OCI-LY7 (cell line): ENCODE measurements at regions not wholly inside any gene's neighbourhood (a gene's known extent, or its start where the extent isn't known, plus 50 kb on each side); places are given as distances from the start of the nearest gene placed in this dataset.

ENCODE experiments used
- BruUV-seq: library from RNA; stranded (reverse); fragments of 400-500 nt; replicated peaks from 2 replicates; lab custom pipeline; 2021; lab: Mats Ljungman, UMichigan
- CTCF ChIA-PET: fragments of 300-600 bp; sonication (Branson Sonifier 250); formaldehyde crosslinking; loops from one replicate; lab custom pipeline; 2022; ENCODE audit warnings: antibody characterized with exemption; ENCODE audit not compliant: unreplicated experiment; lab: Charles Lee
- POLR2A ChIA-PET: fragments of 300-600 bp; sonication (Branson Sonifier 250); formaldehyde crosslinking; loops from one replicate; lab custom pipeline; 2022; ENCODE audit warnings: antibody characterized with exemption; lab: Charles Lee
- DNase-seq: peaks from one replicate; pipeline ENCODE4 v3.0.0-alpha.2; 2015; ENCODE audit warnings: low spot score
- H2AFZ ChIP-seq: fragments of 200-600 bp; sonication (generic), shearing (Covaris generic); 2 replicates; pipeline ENCODE4 v1.6.1; 2014; ENCODE audit warnings: mild to moderate bottlenecking, antibody characterized with exemption, low read length, moderate library complexity
- H3K27ac ChIP-seq: fragments of 200-600 bp; sonication (generic); 2 replicates; pipeline ENCODE4 v1.5.1; 2014; ENCODE audit warnings: mixed run types, low read depth, mild to moderate bottlenecking, moderate library complexity, low read length, inconsistent platforms; ENCODE audit not compliant: poor library complexity, severe bottlenecking
- H3K36me3 ChIP-seq: fragments of 200-600 bp; sonication (generic); 2 replicates; pipeline ENCODE4 v1.6.1; 2014; ENCODE audit warnings: mild to moderate bottlenecking, antibody characterized with exemption, low read length, moderate library complexity, mixed read lengths; ENCODE audit not compliant: insufficient read depth
- H3K4me1 ChIP-seq: fragments of 200-600 bp; sonication (generic); 2 replicates; pipeline ENCODE4 v1.5.1; 2014; ENCODE audit warnings: mild to moderate bottlenecking, low read length; ENCODE audit not compliant: insufficient read depth, poor library complexity, severe bottlenecking
- H3K4me2 ChIP-seq: fragments of 200-600 bp; sonication (generic); 2 replicates; pipeline ENCODE4 v1.6.1; 2014; ENCODE audit warnings: mild to moderate bottlenecking, low read length
- H3K4me3 ChIP-seq: fragments of 200-600 bp; sonication (generic); 2 replicates; pipeline ENCODE4 v1.5.1; 2014; ENCODE audit warnings: mild to moderate bottlenecking, low read depth, low read length; ENCODE audit not compliant: poor library complexity, severe bottlenecking
- H3K79me2 ChIP-seq: fragments of 200-600 bp; sonication (generic); 2 replicates; pipeline ENCODE4 v1.6.1; 2016; ENCODE audit warnings: low read depth, mild to moderate bottlenecking, low read length, moderate library complexity, mixed read lengths; ENCODE audit not compliant: insufficient read depth
- H3K9me2 ChIP-seq: fragments of 200-600 bp; sonication (generic); 2 replicates; pipeline ENCODE4 v1.6.1; 2016; ENCODE audit warnings: mild to moderate bottlenecking, low read length, mixed read lengths; ENCODE audit not compliant: insufficient read depth
- H3K9me3 ChIP-seq: fragments of 200-600 bp; sonication (generic); 2 replicates; pipeline ENCODE4 v1.6.1; 2014; ENCODE audit warnings: mild to moderate bottlenecking, mixed run types, low read length, mixed read lengths
- H4K20me1 ChIP-seq: fragments of 200-600 bp; sonication (generic); 2 replicates; pipeline ENCODE4 v1.6.1; 2014; ENCODE audit warnings: mild to moderate bottlenecking, antibody characterized with exemption, low read length, moderate library complexity, mixed read lengths; ENCODE audit not compliant: insufficient read depth
- CTCF ChIP-seq: fragments of 200-600 bp; sonication (generic); conservative IDR thresholded peaks from 2 replicates; pipeline ENCODE4 v1.5.1; 2014; ENCODE audit warnings: mild to moderate bottlenecking, antibody characterized with exemption, low read length, moderate library complexity, mixed read lengths
- EZH2phosphoT487 ChIP-seq: fragments of 200-600 bp; sonication (generic); IDR thresholded peaks from 2 replicates; pipeline ENCODE4 v1.6.1; 2018; ENCODE audit warnings: low read depth, borderline replicate concordance, mild to moderate bottlenecking, mixed run types, antibody characterized with exemption, low read length, moderate library complexity, mixed read lengths
- intact Hi-C: fragments of 100-400 bp; cut with micrococcal nuclease; formaldehyde crosslinking; loops from one replicate; pipeline ENCODE4 v1.10.0; 2022; ENCODE audit not compliant: unreplicated experiment

GRCh38 chr10:16119445-16119844 is 259.1 kb upstream of the MINDY3 start:
- no peaks in the 10 kb centered on the region for H3K79me2 ChIP-seq
- no peaks in the 10 kb centered on the region for H3K9me3 ChIP-seq
- DNase-seq = no peak
- CTCF ChIA-PET = no interaction called here
- H3K4me1 ChIP-seq = no peaks in the 10 kb centered on the region
- no TSS peak for BruUV-seq
- TF ChIP-seq EZH2phosphoT487 (no peak), CTCF (no peak)
- POLR2A ChIA-PET = no interaction called here
- H3K4me3 ChIP-seq = no peak overlapping the region
- no peaks in the 10 kb centered on the region for H4K20me1 ChIP-seq
- no peaks in the 10 kb centered on the region for H3K9me2 ChIP-seq
- no peak overlapping the region for H2AFZ ChIP-seq
- no peak overlapping the region for H3K27ac ChIP-seq
- H3K4me2 ChIP-seq = no peak overlapping the region
- intact Hi-C loops = loop anchor here (5.0 kb wide), 1 partner anchor 658 kb away; no protein-coding TSS in a partner anchor
- no peaks in the 10 kb centered on the region for H3K36me3 ChIP-seq

GRCh38 chr10:16120563-16120962 is 260.3 kb upstream of the MINDY3 start:
- H3K79me2 ChIP-seq = no peaks in the 10 kb centered on the region

More at GRCh38 chr10:16120563-16120962, 260.3 kb upstream of the MINDY3 start:
- H3K36me3 ChIP-seq = no peaks in the 10 kb centered on the region
- no peaks in the 10 kb centered on the region for H3K9me2 ChIP-seq
- no peak for TF ChIP-seq EZH2phosphoT487
- TF ChIP-seq CTCF = no peak
- ChIA-PET CTCF (no interaction called here), POLR2A (interaction anchor here (0.6 kb wide), 1 partner anchor 447 kb away, joined by 4 read pairs; no protein-coding TSS in a partner anchor)
- H3K27ac ChIP-seq = no peak overlapping the region
- intact Hi-C loops = no loop called here
- H3K4me2 ChIP-seq = no peak overlapping the region
- no peak overlapping the region for H2AFZ ChIP-seq
- no peaks in the 10 kb centered on the region for H3K9me3 ChIP-seq
- no peaks in the 10 kb centered on the region for H4K20me1 ChIP-seq
- BruUV-seq = no TSS peak
- no peaks in the 10 kb centered on the region for H3K4me1 ChIP-seq
- DNase-seq = no peak
- H3K4me3 ChIP-seq = no peak overlapping the region
